Ovary (tissue), 3 donors: ENCODE measurements at regions not wholly inside any gene's neighbourhood (a gene's known extent, or its start where the extent isn't known, plus 50 kb on each side); places are given as distances from the start of the nearest gene placed in this dataset.

Experiments
- EP300 ChIP-seq: sonication (generic); formaldehyde crosslinking; IDR thresholded peaks from one replicate; pipeline ENCODE4 v1.6.1; 2017; ENCODE audit warnings: antibody characterized with exemption
- TF ChIP-seq, protein P1 (sequence below), 3 donors: fragments of 450-650 bp in 2 of 3; fragments of 200-600 bp in 1 of 3; IDR thresholded peaks; one replicate each; pipeline versions ENCODE4 v1.5.1 to v1.8.0; 2016 to 2022; ENCODE audit warnings: antibody characterized with exemption in 3 of 3, mild to moderate bottlenecking in 1 of 3
- donor health status: DM: no; HTN: no; CAD: no.

DNA sequence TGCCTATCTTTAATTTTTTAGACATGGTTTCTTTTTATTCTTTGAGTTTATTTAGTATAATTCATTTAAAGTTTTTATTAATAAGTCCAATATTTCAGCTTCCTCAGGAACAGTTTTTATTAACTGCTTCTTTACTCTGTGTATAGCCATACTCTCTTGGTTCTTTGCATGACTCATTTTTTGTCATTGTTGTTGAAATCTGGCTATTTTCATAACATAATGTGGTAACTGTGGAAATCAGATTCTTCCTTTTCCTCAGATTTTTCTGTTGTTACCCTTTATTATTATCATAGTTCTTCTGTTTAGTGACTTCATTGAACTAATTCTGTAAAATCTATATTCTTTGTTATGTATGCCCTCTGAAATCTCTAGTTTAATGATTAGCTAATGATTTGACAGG, 124.9 kb upstream of the CYSLTR1 start:
- TF ChIP-seq EP300: no peak
- TF ChIP-seq, protein P1, sequence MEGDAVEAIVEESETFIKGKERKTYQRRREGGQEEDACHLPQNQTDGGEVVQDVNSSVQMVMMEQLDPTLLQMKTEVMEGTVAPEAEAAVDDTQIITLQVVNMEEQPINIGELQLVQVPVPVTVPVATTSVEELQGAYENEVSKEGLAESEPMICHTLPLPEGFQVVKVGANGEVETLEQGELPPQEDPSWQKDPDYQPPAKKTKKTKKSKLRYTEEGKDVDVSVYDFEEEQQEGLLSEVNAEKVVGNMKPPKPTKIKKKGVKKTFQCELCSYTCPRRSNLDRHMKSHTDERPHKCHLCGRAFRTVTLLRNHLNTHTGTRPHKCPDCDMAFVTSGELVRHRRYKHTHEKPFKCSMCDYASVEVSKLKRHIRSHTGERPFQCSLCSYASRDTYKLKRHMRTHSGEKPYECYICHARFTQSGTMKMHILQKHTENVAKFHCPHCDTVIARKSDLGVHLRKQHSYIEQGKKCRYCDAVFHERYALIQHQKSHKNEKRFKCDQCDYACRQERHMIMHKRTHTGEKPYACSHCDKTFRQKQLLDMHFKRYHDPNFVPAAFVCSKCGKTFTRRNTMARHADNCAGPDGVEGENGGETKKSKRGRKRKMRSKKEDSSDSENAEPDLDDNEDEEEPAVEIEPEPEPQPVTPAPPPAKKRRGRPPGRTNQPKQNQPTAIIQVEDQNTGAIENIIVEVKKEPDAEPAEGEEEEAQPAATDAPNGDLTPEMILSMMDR (IDR thresholded peaks at IDR 0.05): no peak
